OCI-LY1 (cell line): ENCODE measurements at regions not wholly inside any gene's neighbourhood (a gene's known extent, or its start where the extent isn't known, plus 50 kb on each side); places are given as distances from the start of the nearest gene placed in this dataset.

Source experiments
- EZH2 ChIP-seq: fragments of 200-600 bp; sonication (generic), shearing (Covaris generic); IDR thresholded peaks from 2 replicates; pipeline ENCODE4 v1.8.0; 2017; ENCODE audit warnings: borderline replicate concordance, mixed run types, mild to moderate bottlenecking, antibody characterized with exemption, low read length, moderate library complexity, mixed read lengths
- TF ChIP-seq, protein P1 (sequence below): fragments of 200-600 bp; sonication (generic), shearing (Covaris generic); IDR thresholded peaks from 2 replicates; pipeline ENCODE4 v1.5.1; 2017; ENCODE audit warnings: mild to moderate bottlenecking, antibody characterized with exemption, low read length, moderate library complexity, mixed read lengths

DNA sequence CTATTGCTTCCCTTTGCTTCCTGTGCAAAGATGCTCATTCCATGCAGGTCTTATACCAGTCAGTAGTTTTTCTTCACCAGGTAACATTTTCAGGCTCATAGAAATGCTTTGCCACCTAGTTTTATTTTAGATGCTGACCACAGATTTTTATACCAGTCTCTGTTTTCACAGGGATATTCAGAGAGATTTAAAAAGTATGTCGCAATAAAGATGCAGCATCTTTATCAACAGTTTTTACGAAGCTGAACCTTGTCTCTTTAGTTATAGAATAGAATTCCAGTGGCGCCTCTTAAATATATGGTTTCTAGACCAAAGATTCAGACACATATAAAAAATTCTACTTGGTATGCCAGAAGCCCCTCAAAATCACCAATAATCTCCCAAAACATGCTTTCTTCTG lies 155.7 kb upstream of the PCSK5 start:
- TF ChIP-seq, protein P1, sequence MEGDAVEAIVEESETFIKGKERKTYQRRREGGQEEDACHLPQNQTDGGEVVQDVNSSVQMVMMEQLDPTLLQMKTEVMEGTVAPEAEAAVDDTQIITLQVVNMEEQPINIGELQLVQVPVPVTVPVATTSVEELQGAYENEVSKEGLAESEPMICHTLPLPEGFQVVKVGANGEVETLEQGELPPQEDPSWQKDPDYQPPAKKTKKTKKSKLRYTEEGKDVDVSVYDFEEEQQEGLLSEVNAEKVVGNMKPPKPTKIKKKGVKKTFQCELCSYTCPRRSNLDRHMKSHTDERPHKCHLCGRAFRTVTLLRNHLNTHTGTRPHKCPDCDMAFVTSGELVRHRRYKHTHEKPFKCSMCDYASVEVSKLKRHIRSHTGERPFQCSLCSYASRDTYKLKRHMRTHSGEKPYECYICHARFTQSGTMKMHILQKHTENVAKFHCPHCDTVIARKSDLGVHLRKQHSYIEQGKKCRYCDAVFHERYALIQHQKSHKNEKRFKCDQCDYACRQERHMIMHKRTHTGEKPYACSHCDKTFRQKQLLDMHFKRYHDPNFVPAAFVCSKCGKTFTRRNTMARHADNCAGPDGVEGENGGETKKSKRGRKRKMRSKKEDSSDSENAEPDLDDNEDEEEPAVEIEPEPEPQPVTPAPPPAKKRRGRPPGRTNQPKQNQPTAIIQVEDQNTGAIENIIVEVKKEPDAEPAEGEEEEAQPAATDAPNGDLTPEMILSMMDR = no peak
- no peak for TF ChIP-seq EZH2
